ENCODE measurements at regions not wholly inside any gene's neighbourhood (a gene's known extent, or its start where the extent isn't known, plus 50 kb on each side); places are given as distances from the start of the nearest gene placed in this dataset.
"Not testable (repeated sequence)": the region's sequence is repeated elsewhere in the genome, so short reads cannot be mapped to it uniquely, and the experiment has no call there.

DNA sequence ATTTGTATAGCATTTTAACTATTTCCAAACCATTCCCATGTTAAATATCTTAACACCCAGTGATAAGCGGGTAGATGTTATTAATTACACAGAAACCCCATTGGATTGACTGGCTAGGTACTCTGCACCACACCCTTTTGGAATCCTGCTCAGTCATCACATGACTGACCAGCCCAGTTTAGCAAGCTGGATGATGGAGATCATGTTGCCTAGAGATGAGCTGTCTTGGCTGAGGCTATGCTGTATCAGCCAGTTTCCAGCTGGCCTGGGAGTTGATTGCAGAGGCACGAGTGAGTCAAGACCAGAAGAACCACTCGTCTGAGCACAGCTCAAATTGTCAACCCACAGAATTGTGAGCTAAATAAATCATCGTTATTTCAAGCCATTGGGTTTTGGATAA lies 124.6 kb downstream of the ZNF621 start:
- no peak for DNase-seq

DNA sequence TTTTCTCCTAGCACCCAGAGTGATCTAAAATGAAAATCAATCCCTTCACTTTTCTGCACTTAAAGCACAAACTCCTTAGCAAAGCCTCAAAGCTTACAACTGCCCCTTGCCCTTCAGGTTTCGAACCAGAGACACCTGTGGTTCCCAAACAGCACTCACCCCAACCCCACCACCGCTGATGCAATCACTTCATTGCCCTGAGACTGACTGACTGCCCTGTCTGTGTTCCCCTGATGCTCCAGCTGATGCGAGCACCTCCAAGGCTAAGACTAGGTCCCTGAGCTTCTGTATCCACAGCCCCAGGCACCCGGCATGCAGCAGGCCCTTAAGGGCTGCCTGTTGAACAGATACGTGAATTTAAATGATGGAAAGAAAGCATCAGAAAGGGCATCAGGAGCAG lies 127.3 kb downstream of the ZNF621 start:
- DNase-seq: no peak

DNA sequence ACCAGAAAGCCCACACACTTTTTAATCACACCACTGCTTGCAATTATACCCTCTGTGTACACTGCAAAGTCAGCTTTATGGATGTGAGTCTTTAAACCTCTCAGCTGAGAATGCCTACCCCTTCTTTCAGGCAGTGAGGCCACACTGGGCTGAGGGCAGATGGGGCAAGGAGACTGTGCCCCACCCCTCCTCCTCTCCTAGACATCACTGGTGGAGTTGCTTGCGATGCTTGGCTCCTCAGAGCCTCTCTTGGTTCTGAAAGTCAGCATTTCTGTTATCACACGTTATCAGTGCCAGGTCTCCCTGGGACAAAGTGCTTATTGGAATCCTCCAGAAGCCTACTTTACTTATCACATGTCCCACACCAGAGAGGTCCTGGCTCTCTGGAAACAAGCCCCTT lies 128.2 kb downstream of the ZNF621 start:
- no peak for DNase-seq

DNA sequence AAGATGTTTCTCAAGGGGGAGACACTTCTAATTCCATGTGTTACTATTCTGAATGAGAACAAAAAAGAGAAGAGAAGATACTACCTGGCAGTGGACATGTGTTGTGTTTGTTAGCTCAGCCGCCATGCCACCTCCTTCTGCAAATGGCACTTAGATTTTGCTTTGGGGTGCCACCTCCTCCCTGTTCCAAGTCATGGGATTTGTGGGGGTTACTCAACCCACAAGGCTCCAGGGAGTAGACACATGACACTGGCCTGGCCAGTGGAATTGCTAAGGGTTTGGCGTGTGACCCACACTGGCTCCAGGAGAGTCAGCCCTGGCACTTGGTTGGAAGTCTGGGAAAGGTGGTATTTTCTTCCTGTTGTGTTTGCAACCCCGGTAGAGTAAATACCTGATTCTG lies 129.1 kb downstream of the ZNF621 start:
- no peak for DNase-seq

DNA sequence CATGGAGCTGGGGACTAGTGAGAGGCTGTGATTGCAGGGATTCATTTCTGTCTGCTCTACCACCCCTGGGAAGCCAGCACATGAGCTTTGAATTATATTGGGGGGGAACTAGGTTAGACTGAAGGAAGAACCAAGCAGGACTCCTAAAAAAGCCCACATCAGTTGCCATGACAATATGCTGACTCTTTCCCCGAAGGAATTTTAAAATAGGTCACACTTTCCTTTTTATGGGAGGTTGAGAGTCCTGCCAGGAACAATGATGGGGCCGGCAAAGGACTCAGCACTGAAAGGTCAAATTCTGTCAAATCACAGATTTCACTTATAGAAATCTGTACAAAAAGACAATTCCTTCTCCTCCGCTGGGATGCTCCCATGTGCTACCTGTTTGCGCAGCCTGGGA lies 130.8 kb downstream of the ZNF621 start:
- DNase-seq: no peak

DNA sequence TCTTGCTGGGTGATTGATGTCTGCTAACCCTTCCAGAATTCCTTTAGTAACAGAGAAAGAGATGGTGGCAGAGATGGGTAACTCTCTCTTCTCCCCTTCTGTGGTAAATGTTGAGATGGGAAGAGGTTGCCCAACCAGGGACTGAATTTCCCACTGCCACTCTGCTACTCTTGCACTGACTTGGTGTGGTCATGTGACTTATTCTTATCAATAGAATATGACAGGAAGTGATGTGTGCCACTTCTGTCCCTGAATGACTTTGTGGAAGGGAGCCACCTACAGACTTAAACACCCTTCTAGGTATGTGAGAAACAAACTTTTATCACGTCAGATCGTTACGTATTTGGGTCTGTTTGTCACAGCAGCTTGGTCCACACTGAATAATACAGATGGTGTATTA lies 132.9 kb downstream of the ZNF621 start:
- DNase-seq: no peak

DNA sequence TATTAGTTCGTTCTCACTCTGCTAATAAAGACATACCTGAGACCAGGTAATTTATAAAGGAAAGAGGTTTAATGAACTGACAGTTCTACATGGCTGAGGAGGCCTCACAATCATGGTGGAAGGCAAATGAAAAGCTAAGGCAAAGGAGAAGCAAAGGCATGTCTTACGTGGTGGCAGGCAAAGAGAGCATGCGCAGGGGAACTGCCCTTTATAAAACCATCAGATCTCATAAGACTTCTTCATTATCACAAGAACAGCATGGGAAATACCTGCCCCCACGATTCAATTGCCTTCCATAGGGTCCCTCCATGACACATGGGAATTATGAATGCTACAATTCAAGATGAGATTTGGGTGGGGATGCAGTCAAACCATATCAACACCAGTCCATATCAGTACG lies 133.5 kb downstream of the ZNF621 start:
- DNase-seq: no peak

DNA sequence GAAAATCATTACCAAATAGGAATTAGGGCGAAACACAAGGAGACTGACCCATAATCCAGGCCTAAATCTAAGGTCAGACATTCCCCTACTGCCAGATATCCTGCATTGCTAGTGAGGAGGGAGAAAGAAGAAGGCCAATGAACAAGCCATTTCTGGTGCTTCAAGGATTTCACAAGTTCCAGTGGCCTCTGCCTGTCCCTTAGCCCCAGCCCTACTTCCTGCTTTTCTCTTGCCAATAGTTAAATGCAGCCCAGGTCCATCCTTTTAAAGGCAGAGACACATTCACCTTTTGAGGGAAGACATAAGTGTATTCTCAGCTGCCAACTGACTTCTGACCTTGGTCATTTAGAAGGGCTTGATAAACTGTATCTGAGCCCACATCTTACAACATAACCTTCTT lies 135.8 kb downstream of the ZNF621 start:
- DNase-seq: no peak

DNA sequence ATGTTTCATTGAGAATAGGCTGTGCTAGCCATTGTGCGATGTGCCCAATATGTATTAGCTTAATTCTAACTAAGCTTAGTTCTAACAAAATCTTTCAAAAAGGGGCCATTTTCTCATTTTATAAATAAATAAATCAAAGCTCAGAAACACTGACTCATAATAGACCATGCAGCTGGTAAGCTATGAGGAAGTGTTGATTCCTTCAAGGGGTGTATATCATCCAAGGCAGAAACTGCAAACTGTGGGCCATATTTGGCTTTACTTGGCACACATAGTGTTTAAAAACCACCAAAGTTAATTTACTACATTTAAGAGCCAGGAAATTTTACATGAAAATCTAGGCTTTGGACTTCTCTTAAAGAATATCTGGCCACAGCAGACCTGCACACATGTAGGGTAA lies 136.5 kb downstream of the ZNF621 start:
- DNase-seq: no peak

DNA sequence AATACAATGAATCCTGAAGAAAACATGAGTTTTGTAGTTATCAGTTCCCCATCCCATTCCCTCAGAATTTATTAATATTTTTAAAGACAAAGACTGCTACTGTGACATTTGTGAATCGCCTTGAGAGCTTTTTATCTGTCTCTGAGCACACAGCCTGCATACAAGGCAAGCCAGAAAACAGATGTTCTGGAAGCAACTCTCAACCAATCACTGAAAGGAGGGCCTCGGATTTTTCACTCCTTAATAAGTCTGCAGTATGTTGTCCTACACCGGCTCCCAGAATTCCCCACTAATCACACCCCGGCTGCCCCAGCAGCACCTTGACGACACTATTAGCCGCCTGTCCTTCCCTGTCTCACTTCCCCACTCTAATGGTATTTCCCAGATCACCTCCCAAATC lies 138.5 kb downstream of the ZNF621 start:
- DNase-seq: no peak

DNA sequence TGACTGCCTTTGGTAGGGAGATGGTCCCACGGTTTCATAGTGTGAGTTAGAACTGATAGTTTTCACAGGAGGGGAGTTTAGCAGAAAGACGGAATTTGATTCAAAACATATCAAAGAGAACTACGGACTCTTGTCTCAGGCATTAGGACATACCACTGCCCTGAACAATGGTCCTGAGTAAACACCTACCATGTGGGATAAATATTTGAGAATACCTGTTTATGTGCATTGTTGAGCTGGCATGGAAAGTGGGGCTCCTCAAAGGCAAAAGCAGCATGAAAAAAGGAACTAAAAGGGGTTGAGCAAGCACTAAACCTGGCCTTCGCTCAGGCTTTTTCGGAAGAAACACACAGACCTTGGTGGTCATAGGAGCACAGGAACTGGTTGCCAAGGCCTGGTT lies 144.4 kb downstream of the ZNF621 start:
- no peak for DNase-seq

DNA sequence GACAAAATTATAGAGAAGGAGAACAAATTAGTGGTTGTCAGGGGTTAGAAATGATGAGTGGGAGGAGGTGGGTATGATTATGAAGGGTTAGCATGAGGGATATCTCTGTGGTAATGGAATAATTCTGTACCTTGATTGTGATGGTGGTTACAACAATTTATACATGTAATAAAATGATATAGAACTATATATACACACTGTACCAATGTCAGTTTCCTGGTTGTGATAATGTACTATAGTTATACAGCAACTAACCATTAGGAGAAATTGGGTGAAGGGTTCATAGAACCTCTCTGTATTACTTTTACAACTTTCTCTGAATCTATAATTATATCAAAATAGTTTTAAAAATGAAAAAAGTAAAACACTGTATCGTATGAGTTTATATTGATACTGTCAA lies 148.1 kb downstream of the ZNF621 start:
- no peak for DNase-seq

DNA sequence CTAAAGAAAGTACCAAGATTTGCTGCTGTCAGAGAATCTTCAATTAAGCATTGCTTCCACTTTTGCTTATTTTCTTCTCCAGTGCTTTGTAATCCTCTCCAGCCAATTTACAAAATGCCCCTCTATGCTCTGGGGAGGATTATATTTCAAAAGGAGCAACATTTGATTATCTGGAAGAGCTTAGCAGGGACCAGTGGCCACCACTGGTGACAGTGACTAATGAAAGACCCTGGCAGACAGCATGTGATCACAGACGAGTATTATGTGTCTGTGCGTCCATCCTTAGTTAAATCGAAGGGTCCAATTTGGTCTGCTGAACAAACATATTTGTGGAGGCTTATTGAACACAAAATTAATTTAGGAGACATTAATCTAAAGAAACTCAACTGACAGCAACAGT lies 152.6 kb downstream of the ZNF621 start:
- DNase-seq: no peak

DNA sequence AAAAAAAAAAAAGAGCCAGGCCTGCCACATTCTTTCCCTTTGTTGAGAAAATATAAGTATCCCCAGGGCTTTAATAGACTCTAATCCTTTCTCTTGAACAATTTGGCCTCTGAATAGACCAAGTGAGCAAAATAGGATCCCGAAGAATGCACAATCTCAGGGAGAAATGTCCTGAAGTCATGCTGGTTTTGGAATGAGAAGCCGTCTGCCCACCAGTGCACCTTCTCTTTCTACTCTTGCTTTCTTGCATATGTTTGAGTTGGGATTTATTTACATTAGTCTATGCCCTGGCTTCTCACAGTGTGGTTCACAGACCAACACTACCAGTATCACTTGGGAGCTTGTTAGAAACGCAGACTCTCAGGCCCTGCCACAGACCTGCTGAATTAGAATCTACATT lies 153.0 kb downstream of the ZNF621 start:
- no peak for DNase-seq

DNA sequence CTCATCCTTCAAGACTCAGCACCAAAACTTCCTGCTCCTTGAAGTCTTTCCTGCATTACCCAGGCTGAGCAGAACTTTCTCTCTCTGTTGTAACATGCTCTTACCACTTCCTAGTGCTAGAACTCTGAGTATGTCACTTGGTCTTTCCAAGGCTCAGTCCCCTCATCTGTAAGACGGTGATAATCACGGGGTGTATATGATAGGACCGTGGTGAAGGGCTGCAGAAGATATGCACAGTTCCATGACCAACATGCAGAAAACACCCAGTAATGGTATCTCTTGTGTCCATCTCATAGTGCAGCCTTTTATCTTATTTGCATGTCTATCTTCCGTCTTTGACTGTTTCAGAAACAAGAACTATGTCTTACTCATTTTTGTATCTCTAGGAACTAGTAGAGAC lies 154.5 kb downstream of the ZNF621 start:
- DNase-seq: no peak

DNA sequence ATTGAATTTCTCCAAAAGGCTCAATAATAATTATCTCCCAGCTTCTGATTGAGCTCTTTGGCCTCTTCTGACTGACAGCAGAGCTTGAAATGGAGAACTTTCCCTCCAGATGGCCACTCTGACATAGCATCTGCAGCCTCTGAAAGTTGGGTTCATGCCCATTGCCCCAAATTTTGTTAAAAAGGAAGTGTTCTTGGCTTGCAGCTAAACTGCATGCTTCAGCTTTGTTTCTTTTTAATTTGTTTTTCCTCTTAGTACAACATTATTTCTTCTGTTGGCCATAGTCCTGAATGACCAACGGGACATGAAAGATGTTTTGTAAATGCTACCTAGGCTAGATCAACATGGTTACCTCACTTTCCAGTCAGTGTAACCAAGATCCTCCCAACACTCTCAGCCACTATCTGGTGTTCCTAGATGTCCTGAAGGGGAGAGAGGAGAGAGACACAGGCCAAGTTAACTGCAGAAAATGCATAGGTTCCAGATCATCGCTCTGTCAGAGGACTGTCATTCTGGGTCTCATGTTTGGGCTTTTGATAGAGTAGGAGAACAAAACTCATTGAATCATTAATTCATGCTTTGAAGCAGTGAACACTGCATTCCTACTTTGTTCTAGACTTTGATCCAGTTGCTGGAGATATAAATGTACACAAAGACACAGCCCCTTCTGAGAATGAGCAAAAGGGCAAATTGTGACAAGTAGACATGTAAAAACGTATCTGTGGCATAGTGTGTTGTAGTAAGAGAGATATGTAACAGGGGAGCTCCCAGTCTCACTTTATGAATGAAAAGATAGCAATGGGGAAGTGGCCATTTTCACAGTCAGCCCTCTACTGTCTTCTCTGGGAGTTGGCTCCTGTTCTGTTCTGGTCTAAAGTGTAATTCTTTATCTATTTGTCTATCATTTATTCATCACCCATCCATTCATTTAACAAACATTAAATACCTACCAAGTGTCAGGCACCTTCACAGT lies 156.2 kb downstream of the ZNF621 start:
- DNase-seq: no peak

DNA sequence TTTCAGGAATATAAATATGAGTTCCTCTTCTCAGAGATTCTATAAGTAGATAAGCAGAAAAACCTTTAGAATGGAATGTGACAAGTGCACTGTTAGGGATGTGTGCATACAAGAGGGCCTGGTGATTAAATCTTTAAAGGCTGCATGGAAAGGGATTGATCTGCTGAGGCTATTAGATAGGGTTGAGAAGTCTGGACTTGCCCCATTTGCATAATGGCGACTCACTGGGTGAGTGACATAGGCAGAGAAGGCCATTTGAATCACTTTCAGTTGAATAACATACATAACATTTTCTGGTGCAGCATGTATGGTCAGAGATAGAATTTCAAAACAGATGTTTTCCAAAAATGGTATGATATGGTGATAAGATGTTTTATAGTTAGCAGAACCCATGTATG lies 156.9 kb downstream of the ZNF621 start:
- DNase-seq: no peak

DNA sequence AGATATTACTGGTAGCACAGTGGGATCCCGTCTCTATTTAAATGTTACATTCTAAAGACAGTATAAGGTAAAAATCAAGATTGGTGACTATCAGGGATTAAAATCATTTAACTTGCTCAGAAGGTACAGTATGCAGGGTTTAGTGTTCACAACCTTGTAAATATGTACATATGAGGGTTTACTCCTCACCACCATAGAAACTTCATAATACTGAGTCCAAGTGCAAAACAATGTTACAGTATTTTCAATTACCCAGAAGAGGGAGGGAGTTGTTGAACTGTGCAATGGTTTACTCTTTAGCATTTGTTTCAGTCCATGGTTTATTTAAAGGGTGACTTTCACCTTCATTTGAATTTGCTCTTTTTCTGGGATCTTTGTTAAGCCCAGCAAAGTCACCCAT lies 165.1 kb downstream of the ZNF621 start:
- no peak for DNase-seq

DNA sequence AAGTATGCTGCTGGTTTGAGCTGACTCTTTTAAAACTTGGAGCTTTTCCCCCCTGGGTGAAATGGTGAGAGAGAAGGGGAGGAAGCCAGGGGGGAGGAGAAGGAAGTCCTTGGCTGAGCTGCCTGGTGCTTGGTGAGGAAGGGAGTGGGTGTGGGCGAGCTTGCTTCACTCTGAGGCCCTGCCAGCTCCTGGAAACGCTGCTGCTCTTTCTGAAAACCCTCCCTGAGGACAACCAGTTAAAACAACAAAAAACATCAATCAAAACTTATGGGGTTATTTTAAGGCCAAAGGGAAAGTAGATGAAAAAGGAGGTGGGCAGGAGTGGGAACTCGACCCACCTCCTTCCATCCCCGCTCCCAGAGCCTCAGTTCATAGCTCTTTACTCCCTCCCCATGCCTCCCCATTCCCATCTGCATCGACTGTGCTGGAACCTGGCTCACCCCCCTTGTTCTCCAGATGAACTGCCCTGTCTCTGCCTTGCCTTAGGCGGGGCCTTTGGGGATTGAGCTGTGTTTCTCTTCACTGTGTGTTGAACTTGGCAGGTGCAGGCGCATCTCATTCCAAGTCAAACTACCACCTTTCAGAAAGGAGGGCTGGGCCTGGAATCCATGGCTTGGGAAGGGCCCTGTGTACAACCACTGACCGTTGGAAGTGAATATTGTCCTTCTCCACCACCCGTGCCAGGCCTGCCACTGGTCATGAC lies 166.1 kb downstream of the ZNF621 start:
- DNase-seq: no peak

DNA sequence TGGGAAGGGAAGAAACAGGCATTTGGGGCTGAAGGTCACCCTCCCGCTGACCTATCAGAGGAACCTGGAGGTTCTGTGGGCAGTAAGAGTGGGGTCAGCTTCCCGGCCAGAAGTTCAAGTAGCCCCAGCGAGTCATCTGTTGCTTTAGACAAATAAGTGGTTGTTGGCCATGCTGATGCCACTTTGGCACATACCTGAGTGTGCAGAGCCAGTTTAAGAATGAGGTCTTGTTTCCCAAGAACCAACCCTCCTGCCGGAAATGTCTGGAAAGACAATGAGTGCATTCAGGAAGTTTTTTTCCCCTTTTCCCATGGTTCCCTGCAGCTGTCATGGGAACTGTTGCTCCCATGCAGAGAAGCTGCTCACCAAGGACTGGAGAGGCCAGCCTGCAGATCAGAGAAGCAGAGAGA lies 166.7 kb downstream of the ZNF621 start:
- DNase-seq: no peak

DNA sequence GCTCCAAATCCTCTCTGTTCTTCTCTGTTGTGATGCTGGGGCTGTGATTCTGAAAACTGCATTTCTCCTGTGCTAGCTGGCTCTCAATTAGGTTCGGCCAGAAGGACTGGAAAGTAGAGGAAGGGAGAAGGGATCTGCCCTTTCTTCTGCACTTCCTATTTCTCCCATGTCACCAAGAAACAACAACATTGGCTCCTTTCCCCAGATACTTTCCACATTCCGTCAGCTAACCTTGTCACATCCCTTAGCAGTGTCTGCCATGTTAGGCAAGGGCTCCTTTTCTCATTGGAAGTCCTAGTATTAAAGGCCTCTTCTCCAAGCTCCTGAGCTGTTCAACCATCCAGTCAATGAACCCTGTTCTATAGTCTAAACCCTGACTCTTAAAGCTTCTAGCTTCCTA lies 171.1 kb downstream of the ZNF621 start:
- no peak for DNase-seq

DNA sequence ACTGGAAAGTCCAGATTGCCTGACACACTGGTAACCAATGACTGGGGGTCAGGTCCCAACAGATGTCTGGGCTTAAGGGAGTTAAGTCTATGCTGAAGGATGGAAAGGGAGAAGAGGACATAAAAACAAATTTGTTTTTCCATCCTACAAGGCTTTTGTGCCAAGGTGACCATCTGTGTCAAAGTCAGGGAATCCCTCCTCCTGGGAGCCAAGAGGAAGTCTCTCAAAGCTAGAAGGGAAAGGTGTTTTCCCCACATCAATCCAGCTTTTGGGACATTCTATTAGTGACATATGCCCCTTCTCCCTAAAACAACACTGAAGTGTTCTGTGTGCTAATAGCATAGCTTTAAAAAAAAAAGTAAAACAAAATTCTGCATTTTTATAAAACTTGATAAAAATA lies 173.9 kb downstream of the ZNF621 start:
- DNase-seq: not testable (repeated sequence)

DNA sequence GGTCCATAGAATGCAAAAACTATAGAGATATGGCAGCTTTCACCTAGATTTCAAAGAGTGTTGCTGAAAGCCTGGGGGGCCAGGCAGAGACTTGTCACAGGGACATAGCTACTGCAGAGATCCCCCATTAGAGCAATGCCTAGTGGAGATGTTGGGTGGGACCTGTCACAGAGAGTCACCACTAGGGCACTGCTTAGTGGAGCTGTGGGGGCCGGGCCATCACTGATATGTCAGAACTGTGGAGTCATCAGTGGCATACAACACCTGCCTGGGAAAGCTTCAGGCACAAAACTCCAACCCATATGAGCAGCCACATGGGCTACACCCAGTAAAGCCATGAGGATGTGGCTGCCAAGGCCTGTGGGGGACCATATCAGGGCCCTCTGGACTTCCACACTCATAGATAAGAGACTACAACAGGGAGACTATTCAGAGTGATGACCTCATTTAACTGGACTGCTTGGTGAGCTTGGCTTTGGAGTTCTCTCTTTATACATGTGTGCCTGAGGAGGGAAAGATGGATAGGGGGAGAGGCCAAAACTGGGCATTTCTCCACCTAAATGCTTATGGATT lies 176.3 kb downstream of the ZNF621 start:
- no peak for DNase-seq

DNA sequence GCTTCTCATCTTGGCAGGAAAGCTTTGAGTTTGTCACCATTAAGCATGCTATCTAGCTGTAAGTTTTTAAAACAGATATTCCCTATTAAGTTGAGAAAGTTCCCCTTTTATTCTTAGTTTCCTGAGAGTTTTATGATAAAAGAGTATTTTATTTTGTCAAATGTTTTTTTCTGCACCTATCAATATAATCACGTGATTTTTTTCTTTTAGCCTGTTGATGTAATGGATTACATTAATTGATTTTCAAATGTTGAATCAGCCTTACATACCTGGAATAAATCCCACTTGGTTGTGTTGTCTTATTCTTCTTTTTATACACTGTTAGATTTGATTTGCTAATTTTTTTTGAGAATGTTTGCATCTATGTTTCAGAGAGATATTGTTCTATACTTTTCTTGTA lies 179.5 kb downstream of the ZNF621 start:
- no peak for DNase-seq

Data from activated CD4-positive, alpha-beta T cell treated with anti-CD3 and anti-CD28 coated beads, Interleukin-2, amount 50 U/mL, for 16 hours (primary cell).